Fibroblast of lung (primary cell): ENCODE measurements at regions not wholly inside any gene's neighbourhood (a gene's known extent, or its start where the extent isn't known, plus 50 kb on each side); places are given as distances from the start of the nearest gene placed in this dataset.

Experiments
- DNase-seq, 2 donors: peaks; one replicate each; pipeline versions ENCODE4 v3.0.0 to v3.0.0-alpha.2; 2010; ENCODE audit warnings: low read depth in 2 of 2
- H2AFZ ChIP-seq: 2 replicates; pipeline ENCODE4 v1.5.1; 2012; ENCODE audit warnings: low read length, control low read depth, inconsistent platforms
- H3K27ac ChIP-seq: 2 replicates; pipeline ENCODE4 v1.5.1; 2011; ENCODE audit warnings: low read length, control low read depth; ENCODE audit not compliant: insufficient read depth
- H3K27me3 ChIP-seq: 2 replicates; pipeline ENCODE4 v1.5.1; 2011; ENCODE audit warnings: mild to moderate bottlenecking, low read length; ENCODE audit not compliant: control insufficient read depth, insufficient read depth
- H3K36me3 ChIP-seq: 2 replicates; pipeline ENCODE4 v1.5.1; 2011; ENCODE audit warnings: low read length; ENCODE audit not compliant: control insufficient read depth, insufficient read depth
- H3K4me1 ChIP-seq: 2 replicates; pipeline ENCODE4 v1.5.1; 2011; ENCODE audit warnings: low read length; ENCODE audit not compliant: control insufficient read depth, insufficient read depth; ENCODE audit errors: extremely low read depth
- H3K4me2 ChIP-seq: 2 replicates; pipeline ENCODE4 v1.5.1; 2011; ENCODE audit warnings: low read length, control low read depth; ENCODE audit not compliant: insufficient read depth; ENCODE audit errors: extremely low read depth
- H3K4me3 ChIP-seq, 4 experiments: fragments of 200-600 bp in 1 of 4; sonication (generic) in 1 of 4; replicated peaks in 1 of 4; 2 replicates each; pipeline ENCODE4 v1.5.1; 2011 to 2016; ENCODE audit warnings: low read length in 4 of 4, low read depth in 3 of 4, mild to moderate bottlenecking in 3 of 4, control low read depth in 2 of 4, inconsistent platforms in 1 of 4, mixed read lengths in 1 of 4; ENCODE audit not compliant: insufficient read depth in 1 of 4; ENCODE audit errors: control extremely low read depth in 1 of 4
- H3K79me2 ChIP-seq: 2 replicates; pipeline ENCODE4 v1.5.1; 2012; ENCODE audit warnings: mild to moderate bottlenecking, low read length, inconsistent platforms; ENCODE audit not compliant: control insufficient read depth, insufficient read depth
- H3K9ac ChIP-seq: 2 replicates; pipeline ENCODE4 v1.5.1; 2011; ENCODE audit warnings: mild to moderate bottlenecking, low read length, control low read depth; ENCODE audit not compliant: insufficient read depth
- H3K9me3 ChIP-seq: 2 replicates; pipeline ENCODE4 v1.5.1; 2012; ENCODE audit warnings: low read depth, low read length; ENCODE audit not compliant: control insufficient read depth, insufficient read depth
- H4K20me1 ChIP-seq: 2 replicates; pipeline ENCODE4 v1.5.1; 2011; ENCODE audit warnings: low read length; ENCODE audit not compliant: control insufficient read depth, insufficient read depth; ENCODE audit errors: extremely low read depth
- CTCF ChIP-seq, 2 donors: IDR thresholded peaks in 1 of 2; conservative IDR thresholded peaks in 1 of 2; 1 replicate in 1 of 2; 2 replicates in 1 of 2; pipeline ENCODE4 v1.5.1; 2011 to 2012; ENCODE audit warnings: low read length in 2 of 2, control low read depth in 1 of 2, inconsistent platforms in 1 of 2, low read depth in 1 of 2, mild to moderate bottlenecking in 1 of 2
- EZH2 ChIP-seq: IDR thresholded peaks from 2 replicates; pipeline ENCODE4 v1.5.1; 2012; ENCODE audit warnings: low read length, control low read depth, mild to moderate bottlenecking; ENCODE audit errors: missing control alignments

- Histone ChIP-seq H3K4me3 (no peak overlapping the region), H3K9me3 (no peaks in the 10 kb centered on the region), H2AFZ (no peak overlapping the region), H3K4me2 (no peak overlapping the region), H3K36me3 (no peaks in the 10 kb centered on the region), H4K20me1 (no peaks in the 10 kb centered on the region), H3K27ac (no peak overlapping the region), H3K79me2 (no peaks in the 10 kb centered on the region), H3K4me1 (no peaks in the 10 kb centered on the region), H3K9ac (no peak overlapping the region), H3K27me3 (no peaks in the 10 kb centered on the region)
- peak; percentile 52 to 59 for DNase-seq
- TF ChIP-seq CTCF (conservative IDR thresholded peaks at IDR 0.05 in 1 of 2, IDR thresholded peaks at IDR 0.05 in 1 of 2; ENCODE audit: low read depth in 1 of 2, low read length in 2 of 2) (no peak), EZH2 (no peak)
Measured at GRCh38 chr2:107525406-107525805, 301.3 kb upstream of the RGPD4 start.

GRCh38 chr2:107529146-107529545, 297.5 kb upstream of the RGPD4 start:
- H3K9me3 ChIP-seq, result no peaks in the 10 kb centered on the region
- H3K27me3 ChIP-seq, result no peaks in the 10 kb centered on the region
- no peak overlapping the region for H3K27ac ChIP-seq
- H3K4me1 ChIP-seq, result no peaks in the 10 kb centered on the region
- H2AFZ ChIP-seq, result no peak overlapping the region
- TF ChIP-seq CTCF (conservative IDR thresholded peaks at IDR 0.05 in 1 of 2, IDR thresholded peaks at IDR 0.05 in 1 of 2; ENCODE audit: low read depth in 1 of 2, low read length in 2 of 2) (no peak), EZH2 (no peak)
- DNase-seq, result peak in 1 of 2 donors; percentile 17
- H3K4me3 ChIP-seq, result no peak overlapping the region
- H3K4me2 ChIP-seq, result no peak overlapping the region
- H3K9ac ChIP-seq, result no peak overlapping the region
- H3K79me2 ChIP-seq, result no peaks in the 10 kb centered on the region
- H4K20me1 ChIP-seq, result no peaks in the 10 kb centered on the region
- no peaks in the 10 kb centered on the region for H3K36me3 ChIP-seq

- no peak overlapping the region for H3K4me3 ChIP-seq
- no peak for DNase-seq
- H3K79me2 ChIP-seq, result no peaks in the 10 kb centered on the region
- TF ChIP-seq CTCF (conservative IDR thresholded peaks at IDR 0.05 in 1 of 2, IDR thresholded peaks at IDR 0.05 in 1 of 2; ENCODE audit: low read depth in 1 of 2, low read length in 2 of 2) (no peak), EZH2 (no peak)
- no peaks in the 10 kb centered on the region for H3K27me3 ChIP-seq
- no peak overlapping the region for H2AFZ ChIP-seq
- H3K4me1 ChIP-seq, result no peaks in the 10 kb centered on the region
- H3K27ac ChIP-seq, result no peak overlapping the region
- no peaks in the 10 kb centered on the region for H4K20me1 ChIP-seq
- H3K9ac ChIP-seq, result no peak overlapping the region
- no peaks in the 10 kb centered on the region for H3K9me3 ChIP-seq
- H3K36me3 ChIP-seq, result no peaks in the 10 kb centered on the region
- no peak overlapping the region for H3K4me2 ChIP-seq
Measured at GRCh38 chr2:107530046-107530445, 296.6 kb upstream of the RGPD4 start.
